ENCODE measurements at regions not wholly inside any gene's neighbourhood (a gene's known extent, or its start where the extent isn't known, plus 50 kb on each side); places are given as distances from the start of the nearest gene placed in this dataset.

GRCh38 chr4:8727546-8728510 lies 135.3 kb downstream of the CPZ start:
- no peak for TF ChIP-seq EP300 (IDR thresholded peaks at IDR 0.05)
- no peak for TF ChIP-seq CTCF (IDR thresholded peaks at IDR 0.05)
- TF ChIP-seq POLR2AphosphoS5 (IDR thresholded peaks at IDR 0.05), result no peak
- no peak for TF ChIP-seq POLR2A (IDR thresholded peaks at IDR 0.05)
- DNase-seq, result peak in 1 of 2 donors; percentile 21

GRCh38 chr4:8727131-8727530 lies 134.6 kb downstream of the CPZ start:
- H3K4me3 ChIP-seq, result no peak overlapping the region
- intact Hi-C loops (cut with DNase I; ENCODE audit: low total_unique reads), result no loop called here
- TF ChIP-seq CTCF (IDR thresholded peaks at IDR 0.05), result no peak
- no peak for TF ChIP-seq POLR2AphosphoS5 (IDR thresholded peaks at IDR 0.05)
- no peak for TF ChIP-seq POLR2A (IDR thresholded peaks at IDR 0.05)
- TF ChIP-seq EP300 (IDR thresholded peaks at IDR 0.05), result no peak
- WGBS, 5 donors, result 62 to 89% (median 70%) methylated on average over 9 to 12 of the region's 12 CpGs
- no peak for DNase-seq
- no peaks in the 10 kb centered on the region for H3K9me3 ChIP-seq
- no peak overlapping the region for H3K27ac ChIP-seq
- peaks cover 0 to 9% (median 3%) of the 10 kb centered on the region in 4 donors for H3K4me1 ChIP-seq
- H3K27me3 ChIP-seq, result peaks cover 0 to 62% (median 24%) of the 10 kb centered on the region in 3 donors
- H3K36me3 ChIP-seq, result no peaks in the 10 kb centered on the region

More at GRCh38 chr4:8727546-8728510, 135.3 kb downstream of the CPZ start:
- Histone ChIP-seq H3K27me3 (peaks cover 0 to 60% (median 24%) of the 10 kb centered on the region in 3 donors), H3K4me3 (no peak overlapping the region), H3K36me3 (no peaks in the 10 kb centered on the region), H3K9me3 (no peaks in the 10 kb centered on the region), H3K27ac (no peak overlapping the region), H3K4me1 (peaks cover 0 to 9% (median 3%) of the 10 kb centered on the region in 4 donors)
- 68 to 83% (median 75%) methylated on average over 14 to 16 of the region's 16 CpGs for WGBS, 5 donors
- intact Hi-C loops (cut with DNase I; ENCODE audit: low total_unique reads), result no loop called here

GRCh38 chr4:8726344-8726851 lies 133.8 kb downstream of the CPZ start:
- TF ChIP-seq CTCF (IDR thresholded peaks at IDR 0.05), result no peak
- TF ChIP-seq POLR2A (IDR thresholded peaks at IDR 0.05), result no peak
- TF ChIP-seq EP300 (IDR thresholded peaks at IDR 0.05), result no peak
- TF ChIP-seq POLR2AphosphoS5 (IDR thresholded peaks at IDR 0.05), result no peak
- H3K27me3 ChIP-seq, result peaks cover 0 to 65% (median 24%) of the 10 kb centered on the region in 3 donors
- DNase-seq, result peak in 1 of 2 donors; percentile 21
- H3K36me3 ChIP-seq, result no peaks in the 10 kb centered on the region
- intact Hi-C loops (cut with DNase I; ENCODE audit: low total_unique reads), result no loop called here
- WGBS, 5 donors, result 27 to 41% (median 34%) methylated on average over 5 to 9 of the region's 9 CpGs
- no peak overlapping the region for H3K27ac ChIP-seq
- H3K4me1 ChIP-seq, result peaks cover 0 to 9% (median 3%) of the 10 kb centered on the region in 4 donors
- H3K4me3 ChIP-seq, result no peak overlapping the region
- no peaks in the 10 kb centered on the region for H3K9me3 ChIP-seq

- Histone ChIP-seq H3K27ac (no peak overlapping the region), H3K36me3 (no peaks in the 10 kb centered on the region), H3K27me3 (peaks cover 0 to 66% (median 24%) of the 10 kb centered on the region in 3 donors), H3K4me1 (peaks cover 0 to 9% (median 3%) of the 10 kb centered on the region in 4 donors), H3K4me3 (no peak overlapping the region), H3K9me3 (no peaks in the 10 kb centered on the region)
- no peak for TF ChIP-seq POLR2AphosphoS5 (IDR thresholded peaks at IDR 0.05)
- TF ChIP-seq CTCF (IDR thresholded peaks at IDR 0.05), result no peak
- TF ChIP-seq EP300 (IDR thresholded peaks at IDR 0.05), result no peak
- WGBS, 5 donors, result 65 to 79% (median 72%) methylated on average over 6 to 10 of the region's 10 CpGs
- DNase-seq, result peak in 1 of 2 donors; percentile 17
- intact Hi-C loops (cut with DNase I; ENCODE audit: low total_unique reads), result no loop called here
Measured at GRCh38 chr4:8725845-8726244, 133.3 kb downstream of the CPZ start.

Data from stomach (tissue), 8 donors.